ENCODE measurements at regions not wholly inside any gene's neighbourhood (a gene's known extent, or its start where the extent isn't known, plus 50 kb on each side); places are given as distances from the start of the nearest gene placed in this dataset.

GRCh38 chr3:153502682-153503081 is 340.7 kb downstream of the RAP2B start:
- TF ChIP-seq CTCF (IDR thresholded peaks at IDR 0.05; ENCODE audit: low read depth, low read length, poor library complexity, severe bottlenecking) (no peak), EZH2phosphoT487 (IDR thresholded peaks at IDR 0.05; ENCODE audit: borderline replicate concordance, low read length) (no peak)
